GM10248 (cell line): ENCODE measurements at regions not wholly inside any gene's neighbourhood (a gene's known extent, or its start where the extent isn't known, plus 50 kb on each side); places are given as distances from the start of the nearest gene placed in this dataset.

ENCODE experiments used
- CTCF ChIA-PET: fragments of 300-600 bp; sonication (Branson Sonifier 250); formaldehyde crosslinking; extraction: SDS; loops from one replicate; lab custom pipeline; 2021; ENCODE audit warnings: antibody characterized with exemption; lab: Yijun Ruan, JAX
- POLR2A ChIA-PET: fragments of 350-650 bp; sonication (Branson Sonifier 250); formaldehyde crosslinking; extraction: SDS; loops from one replicate; lab custom pipeline; 2020; ENCODE audit warnings: antibody characterized with exemption; lab: Yijun Ruan, JAX
- DNase-seq: peaks from one replicate; pipeline ENCODE4 v3.0.0; 2012; ENCODE audit errors: extremely low spot score
- CTCF ChIP-seq: IDR thresholded peaks from 2 replicates; pipeline ENCODE4 v1.5.1; 2012; ENCODE audit warnings: mild to moderate bottlenecking, low read depth; ENCODE audit errors: extremely low read depth, missing control alignments, control extremely low read depth

- POLR2A ChIA-PET, result no interaction called here
- DNase-seq, result no peak
- no peak for TF ChIP-seq CTCF
- CTCF ChIA-PET, result no interaction called here
Measured at GRCh38 chr2:187213798-187214197, 234.3 kb downstream of the CALCRL start.

GRCh38 chr2:187210726-187211125, 237.3 kb downstream of the CALCRL start:
- ChIA-PET CTCF (interaction anchor here (1.2 kb wide), 1 partner anchor 14 kb away, joined by 3 read pairs; no protein-coding TSS in a partner anchor), POLR2A (no interaction called here)
- no peak for DNase-seq
- no peak for TF ChIP-seq CTCF

GRCh38 chr2:187208199-187208785, 239.8 kb downstream of the CALCRL start:
- no peak for TF ChIP-seq CTCF
- CTCF ChIA-PET, result interaction anchor here (0.8 kb wide), 1 partner anchor 33 kb away, joined by 3 read pairs; no protein-coding TSS in a partner anchor
- no peak for DNase-seq
- POLR2A ChIA-PET, result no interaction called here

GRCh38 chr2:187207126-187207525, 240.9 kb downstream of the CALCRL start:
- POLR2A ChIA-PET, result no interaction called here
- no peak for TF ChIP-seq CTCF
- DNase-seq, result no peak
- CTCF ChIA-PET, result no interaction called here

GRCh38 chr2:187206471-187206870, 241.6 kb downstream of the CALCRL start:
- DNase-seq, result no peak
- no peak for TF ChIP-seq CTCF
- POLR2A ChIA-PET, result no interaction called here
- CTCF ChIA-PET, result no interaction called here

- POLR2A ChIA-PET, result no interaction called here
- no peak for DNase-seq
- CTCF ChIA-PET, result no interaction called here
- no peak for TF ChIP-seq CTCF
Measured at GRCh38 chr2:187206071-187206470, 242.0 kb downstream of the CALCRL start.
